ENCODE measurements at regions not wholly inside any gene's neighbourhood (a gene's known extent, or its start where the extent isn't known, plus 50 kb on each side); places are given as distances from the start of the nearest gene placed in this dataset.

DNA sequence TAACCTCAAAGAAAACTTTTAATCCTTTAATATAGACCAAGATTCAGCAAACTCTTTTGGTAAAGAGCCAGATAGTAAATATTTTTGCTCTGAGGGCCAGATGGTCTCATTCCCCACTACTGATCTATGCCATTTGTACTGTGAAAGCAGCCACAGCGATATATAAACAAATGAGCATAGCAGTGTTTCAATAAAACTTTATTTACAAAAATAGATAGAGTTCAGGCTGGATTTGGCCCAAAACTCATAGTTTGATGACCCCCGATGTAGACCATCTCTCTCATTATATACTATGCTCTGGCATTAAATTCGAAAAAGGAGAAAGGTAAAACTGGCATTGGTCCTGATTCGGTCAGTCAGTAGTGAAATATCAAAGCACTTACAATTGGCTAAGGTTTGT lies 195.8 kb upstream of the NRIP1 start:
- in situ Hi-C loops (cut with MboI; ENCODE audit: low pct_unique_long_range_greater_than_20kb in 2 of 9, low sequenced_read_pairs in 9 of 9, unreplicated experiment in 9 of 9) = no loop called here
- H3K4me1 ChIP-seq (replicated peaks in 1 of 2) = peaks cover 0 to 4% of the 10 kb centered on the region in 2 donors
- H3K4me3 ChIP-seq = no peak overlapping the region
- 50 to 100% (median 95%) methylated on average over 1 to 4 of the region's 4 CpGs for WGBS, 10 experiments
- no peak overlapping the region for H3K27ac ChIP-seq
- no peak for ATAC-seq (replicated peaks in 6 of 8)

DNA sequence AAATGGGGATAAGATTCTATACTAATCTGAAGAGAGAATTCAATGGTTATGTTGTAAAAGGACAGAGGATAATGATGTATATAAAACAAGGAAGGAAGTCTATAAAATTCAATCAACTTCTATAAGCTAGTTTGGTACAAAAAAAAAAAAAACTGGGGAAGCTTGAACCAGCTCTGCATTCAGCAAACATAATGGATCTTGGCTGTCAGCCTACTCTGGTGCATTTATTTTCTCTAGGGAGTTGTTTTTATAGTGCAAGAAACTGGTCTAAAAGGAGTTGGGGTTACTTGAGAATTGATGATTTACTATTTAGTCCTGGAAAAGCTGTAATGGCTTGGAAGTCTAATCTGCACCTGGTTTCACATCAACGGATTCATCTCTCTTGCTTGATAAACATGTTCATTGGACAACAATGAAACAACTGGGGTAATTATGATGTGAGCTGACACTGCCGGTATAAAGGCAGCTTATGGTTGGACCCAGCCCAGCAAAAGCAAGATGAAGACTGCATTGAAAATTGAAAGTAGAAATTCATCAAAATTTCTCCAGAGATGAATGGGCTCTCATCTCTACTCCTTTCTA lies 199.4 kb upstream of the NRIP1 start:
- WGBS, 10 experiments = 42 to 100% (median 73%) methylated on average over 1 to 2 of the region's 2 CpGs
- ATAC-seq (replicated peaks in 6 of 8) = peak in 3 of 8 experiments; percentile 58 to 72 (median 71)
- no peak overlapping the region for H3K4me3 ChIP-seq
- no peak overlapping the region for H3K27ac ChIP-seq
- peaks cover 0 to 4% of the 10 kb centered on the region in 2 donors for H3K4me1 ChIP-seq (replicated peaks in 1 of 2)
- in situ Hi-C loops (cut with MboI; ENCODE audit: low pct_unique_long_range_greater_than_20kb in 2 of 9, low sequenced_read_pairs in 9 of 9, unreplicated experiment in 9 of 9) = no loop called here

DNA sequence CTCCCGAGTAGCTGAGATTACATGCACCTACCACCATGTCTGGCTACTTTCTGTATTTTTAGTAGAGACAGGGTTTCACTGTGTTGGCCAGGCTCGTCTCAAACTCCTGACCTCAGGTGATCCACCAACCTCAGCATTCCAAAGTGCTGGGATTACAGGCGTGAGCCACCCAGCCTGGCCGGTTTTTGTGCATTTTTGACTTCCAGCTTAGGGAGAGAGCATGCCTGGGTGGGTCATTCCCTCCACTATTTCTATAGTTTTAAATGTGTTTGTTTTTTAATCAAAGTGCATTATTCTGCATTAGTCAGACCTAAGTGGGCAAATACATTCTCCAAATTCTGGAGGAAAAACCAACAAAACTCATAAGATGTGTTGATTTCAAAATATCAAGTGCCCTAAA lies 207.4 kb upstream of the NRIP1 start:
- WGBS, 10 experiments = 25 to 100% (median 89%) methylated on average over 1 to 4 of the region's 4 CpGs; no CpG with 5 or more reads in 1 of the 10 experiments
- in situ Hi-C loops (cut with MboI; ENCODE audit: low pct_unique_long_range_greater_than_20kb in 2 of 9, low sequenced_read_pairs in 9 of 9, unreplicated experiment in 9 of 9) = no loop called here
- H3K27ac ChIP-seq = no peak overlapping the region
- ATAC-seq (replicated peaks in 6 of 8) = no peak
- no peaks in the 10 kb centered on the region for H3K4me1 ChIP-seq (replicated peaks in 1 of 2)
- H3K4me3 ChIP-seq = no peak overlapping the region

DNA sequence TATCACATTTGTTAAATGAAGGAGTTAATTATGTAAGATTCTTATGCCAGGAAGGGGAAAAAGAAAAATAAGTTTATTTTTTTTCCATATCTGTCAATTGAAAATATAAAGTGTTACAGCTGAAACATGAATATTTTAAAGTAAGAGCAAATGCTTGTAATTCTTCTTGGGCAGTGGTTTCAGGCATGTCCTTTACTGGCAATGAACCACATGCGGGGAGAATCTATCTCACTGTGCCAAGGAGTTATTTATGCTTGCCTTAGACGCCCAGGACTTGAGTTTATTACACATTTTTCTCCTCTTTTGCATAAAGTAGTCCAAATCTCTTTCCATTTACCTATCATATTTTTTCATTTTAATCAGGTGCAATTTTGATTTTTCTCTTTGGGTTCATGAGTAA lies 207.8 kb upstream of the NRIP1 start:
- Histone ChIP-seq H3K4me1 (replicated peaks in 1 of 2) (no peaks in the 10 kb centered on the region), H3K4me3 (no peak overlapping the region), H3K27ac (no peak overlapping the region)
- ATAC-seq (replicated peaks in 6 of 8) = peak in 3 of 8 experiments; percentile 41 to 76 (median 59)
- in situ Hi-C loops (cut with MboI; ENCODE audit: low pct_unique_long_range_greater_than_20kb in 2 of 9, low sequenced_read_pairs in 9 of 9, unreplicated experiment in 9 of 9) = no loop called here
- WGBS, 10 experiments = 18 to 100% (median 60%) methylated on average over 1 to 2 of the region's 2 CpGs; no CpG with 5 or more reads in 1 of the 10 experiments

DNA sequence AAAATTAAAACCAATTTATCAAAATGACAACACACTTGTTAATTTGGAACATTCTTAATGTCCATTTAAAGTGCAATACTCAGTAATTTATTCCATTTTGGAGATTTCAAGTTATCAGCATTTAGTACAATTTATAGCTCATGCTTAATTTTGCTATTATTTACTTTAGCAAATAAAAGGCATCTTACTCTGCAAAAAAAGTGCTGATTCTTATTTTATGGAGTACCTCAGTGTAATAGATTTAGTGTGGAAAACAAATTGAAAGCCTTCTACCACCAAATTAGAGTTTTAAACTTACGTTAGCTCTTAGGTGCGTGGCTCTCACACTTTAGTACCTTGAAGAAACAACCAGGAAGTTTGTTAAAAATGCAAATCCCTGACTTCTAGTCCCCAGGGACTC lies 208.4 kb upstream of the NRIP1 start:
- 51 to 100% (median 96%) methylated on average over 1 to 2 of the region's 2 CpGs; no CpG with 5 or more reads in 4 of the 10 experiments for WGBS, 10 experiments
- in situ Hi-C loops (cut with MboI; ENCODE audit: low pct_unique_long_range_greater_than_20kb in 2 of 9, low sequenced_read_pairs in 9 of 9, unreplicated experiment in 9 of 9) = no loop called here
- H3K27ac ChIP-seq = no peak overlapping the region
- no peaks in the 10 kb centered on the region for H3K4me1 ChIP-seq (replicated peaks in 1 of 2)
- ATAC-seq (replicated peaks in 6 of 8) = no peak
- H3K4me3 ChIP-seq = no peak overlapping the region

DNA sequence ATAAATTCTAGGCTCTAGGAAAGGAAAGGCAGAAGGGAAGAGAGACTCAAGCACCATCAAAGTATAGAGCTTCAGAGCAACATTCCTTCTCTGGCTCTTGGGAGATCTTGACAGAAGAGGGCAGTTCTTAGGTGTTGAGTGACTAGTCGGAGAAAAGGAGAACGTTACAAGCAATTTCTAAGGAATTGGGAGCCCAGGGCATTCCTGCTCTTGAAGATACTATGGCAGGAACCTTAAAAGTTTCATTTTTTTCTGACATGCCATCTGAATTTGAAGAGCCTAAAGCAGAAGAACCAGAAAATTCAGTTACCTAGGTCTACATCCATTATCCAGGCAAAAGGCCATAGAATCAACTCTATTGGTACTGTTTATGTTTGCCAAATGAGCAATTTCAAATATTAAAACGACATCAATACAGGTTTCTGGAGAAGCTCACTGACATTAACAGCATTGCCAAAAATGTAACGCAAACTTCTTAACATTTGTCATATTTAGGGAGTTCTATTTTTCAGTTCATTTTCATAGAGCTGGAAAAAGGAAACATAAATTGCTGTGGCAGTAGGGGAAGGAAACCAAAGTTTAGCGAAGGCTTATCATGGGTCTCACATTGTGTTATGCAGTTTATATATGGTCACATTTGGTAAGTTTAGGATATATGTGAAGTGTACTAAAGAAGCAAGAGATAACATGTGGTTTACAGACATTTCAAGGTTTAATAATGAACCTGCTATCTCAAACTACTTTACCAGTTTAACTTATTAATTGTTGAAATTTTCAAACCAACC lies 210.1 kb upstream of the NRIP1 start:
- Histone ChIP-seq H3K27ac (no peak overlapping the region), H3K4me3 (no peak overlapping the region), H3K4me1 (replicated peaks in 1 of 2) (no peaks in the 10 kb centered on the region)
- 54 to 100% (median 92%) methylated on average over 2 to 5 of the region's 5 CpGs for WGBS, 10 experiments
- ATAC-seq (replicated peaks in 6 of 8) = no peak
- in situ Hi-C loops (cut with MboI; ENCODE audit: low pct_unique_long_range_greater_than_20kb in 2 of 9, low sequenced_read_pairs in 9 of 9, unreplicated experiment in 9 of 9) = no loop called here

DNA sequence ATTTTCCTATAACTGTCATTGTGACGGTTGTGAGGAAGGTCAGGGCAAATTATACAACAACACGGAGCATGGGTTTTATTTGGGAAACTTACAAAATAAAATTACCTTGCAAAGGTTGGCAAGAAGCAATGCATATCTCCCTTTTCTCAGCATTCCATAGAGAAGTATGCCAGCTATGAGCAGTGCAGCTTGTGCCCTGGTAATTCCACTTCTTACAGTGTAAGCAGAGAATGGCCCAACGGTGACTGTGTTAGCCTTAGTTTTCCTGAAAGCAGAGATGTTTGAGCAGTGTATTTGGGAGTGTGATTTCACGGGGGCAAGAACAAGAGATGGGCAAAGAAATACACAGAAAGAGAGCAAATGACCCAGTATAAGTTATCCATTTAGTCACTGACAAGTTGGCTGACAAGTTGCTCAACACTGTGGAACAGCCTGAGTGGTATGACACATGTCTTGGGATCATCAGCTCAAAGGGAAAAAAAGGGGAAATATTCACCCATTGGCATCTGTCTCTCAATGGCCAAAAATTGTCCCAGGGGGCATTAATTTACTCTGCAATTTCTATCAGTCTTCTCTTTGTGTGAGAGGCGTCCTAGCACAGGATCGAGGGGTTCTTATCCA lies 210.9 kb upstream of the NRIP1 start:
- peak in 1 of 8 experiments; percentile 26 for ATAC-seq (replicated peaks in 6 of 8)
- WGBS, 10 experiments = 51 to 96% (median 81%) methylated on average over 1 to 6 of the region's 6 CpGs
- in situ Hi-C loops (cut with MboI; ENCODE audit: low pct_unique_long_range_greater_than_20kb in 2 of 9, low sequenced_read_pairs in 9 of 9, unreplicated experiment in 9 of 9) = no loop called here
- Histone ChIP-seq H3K4me3 (no peak overlapping the region), H3K4me1 (replicated peaks in 1 of 2) (no peaks in the 10 kb centered on the region), H3K27ac (no peak overlapping the region)

DNA sequence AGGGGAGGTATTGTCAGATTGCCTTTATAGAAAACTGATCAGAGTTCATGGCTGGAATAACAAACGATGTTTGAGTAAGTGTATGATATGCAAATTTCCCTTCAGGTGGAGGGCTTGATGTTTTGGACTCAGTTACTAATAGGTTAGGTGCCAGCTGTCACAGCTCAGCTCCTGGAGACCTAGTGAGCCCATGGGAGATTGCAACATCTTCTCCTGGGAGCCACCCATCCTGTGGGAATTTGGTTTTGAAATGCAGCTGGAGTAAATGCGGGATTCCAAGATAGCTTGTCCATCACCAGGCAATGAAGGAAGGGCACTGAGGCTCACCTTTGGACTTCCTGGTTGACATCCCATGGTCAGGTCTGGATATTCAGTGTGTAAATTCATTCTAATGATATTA lies 211.4 kb upstream of the NRIP1 start:
- no peak for ATAC-seq (replicated peaks in 6 of 8)
- 0 to 100% (median 71%) methylated on average over 1 to 2 of the region's 2 CpGs; no CpG with 5 or more reads in 3 of the 10 experiments for WGBS, 10 experiments
- Histone ChIP-seq H3K4me3 (no peak overlapping the region), H3K27ac (no peak overlapping the region), H3K4me1 (replicated peaks in 1 of 2) (no peaks in the 10 kb centered on the region)
- in situ Hi-C loops (cut with MboI; ENCODE audit: low pct_unique_long_range_greater_than_20kb in 2 of 9, low sequenced_read_pairs in 9 of 9, unreplicated experiment in 9 of 9) = no loop called here

DNA sequence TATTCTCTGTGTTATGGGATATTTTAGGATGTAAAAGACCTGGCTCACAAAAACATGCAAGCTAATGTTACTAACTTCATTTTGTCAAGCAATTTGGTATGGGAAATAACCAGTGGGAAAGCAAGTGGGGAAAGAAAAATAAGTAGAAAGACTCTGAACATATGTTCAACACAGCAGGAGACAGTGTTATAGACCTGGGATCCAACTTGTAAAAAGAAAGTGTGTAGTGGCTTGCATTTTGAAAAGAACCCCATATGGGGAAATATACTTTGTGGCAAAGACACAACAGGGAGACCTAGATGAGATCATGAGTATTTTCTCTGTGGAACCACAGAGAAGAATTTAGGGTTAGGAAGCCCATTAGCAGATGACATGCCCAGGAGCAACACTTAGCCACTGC lies 212.7 kb upstream of the NRIP1 start:
- no peaks in the 10 kb centered on the region for H3K4me1 ChIP-seq (replicated peaks in 1 of 2)
- in situ Hi-C loops (cut with MboI; ENCODE audit: low pct_unique_long_range_greater_than_20kb in 2 of 9, low sequenced_read_pairs in 9 of 9, unreplicated experiment in 9 of 9) = no loop called here
- no peak overlapping the region for H3K27ac ChIP-seq
- H3K4me3 ChIP-seq = no peak overlapping the region
- ATAC-seq (replicated peaks in 6 of 8) = no peak

DNA sequence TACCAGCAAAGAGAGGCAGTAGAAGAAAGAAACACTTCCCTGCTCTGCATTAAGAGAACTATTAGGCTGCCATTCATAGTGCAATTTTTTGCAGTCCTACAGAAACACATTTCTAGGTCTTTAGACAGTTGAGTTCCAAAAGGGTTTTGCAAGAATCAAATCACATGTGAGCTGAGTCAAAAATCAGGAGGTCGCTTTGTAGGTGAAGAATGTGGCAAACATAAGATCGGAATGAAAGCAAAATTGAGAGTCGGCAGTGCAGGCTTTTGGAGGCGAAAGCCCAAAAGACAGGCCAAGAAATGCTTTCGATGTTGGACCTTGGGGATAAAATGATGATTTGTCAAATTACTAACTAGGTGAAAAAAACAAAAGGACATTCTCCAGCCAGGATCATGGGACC lies 213.5 kb upstream of the NRIP1 start:
- ATAC-seq (replicated peaks in 6 of 8) = no peak
- Histone ChIP-seq H3K27ac (no peak overlapping the region), H3K4me1 (replicated peaks in 1 of 2) (no peaks in the 10 kb centered on the region), H3K4me3 (no peak overlapping the region)
- in situ Hi-C loops (cut with MboI; ENCODE audit: low pct_unique_long_range_greater_than_20kb in 2 of 9, low sequenced_read_pairs in 9 of 9, unreplicated experiment in 9 of 9) = no loop called here
- 68 to 98% (median 92%) methylated on average over 1 to 5 of the region's 5 CpGs; no CpG with 5 or more reads in 3 of the 10 experiments for WGBS, 10 experiments

DNA sequence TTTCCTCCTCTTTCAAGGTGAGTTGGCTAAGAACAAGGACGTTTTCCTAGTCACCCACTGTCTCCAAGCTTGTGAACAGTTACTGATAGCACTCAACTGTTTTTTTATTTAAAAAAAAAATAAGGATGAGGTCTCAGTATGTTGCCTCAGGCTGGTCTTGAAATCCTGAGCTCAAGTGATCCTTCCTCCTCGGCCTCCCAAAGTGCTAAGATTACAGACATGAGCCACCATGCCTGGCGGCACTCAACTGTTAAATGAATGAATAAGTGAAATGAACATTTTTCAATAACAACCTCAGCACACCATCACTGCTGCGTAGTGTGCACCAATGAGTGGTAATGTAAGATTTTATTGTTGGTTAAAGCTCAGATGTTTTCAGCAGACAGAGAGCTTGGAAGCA lies 214.1 kb upstream of the NRIP1 start:
- 44 to 93% (median 67%) methylated on average over 1 to 4 of the region's 4 CpGs; no CpG with 5 or more reads in 1 of the 10 experiments for WGBS, 10 experiments
- H3K27ac ChIP-seq = no peak overlapping the region
- in situ Hi-C loops (cut with MboI; ENCODE audit: low pct_unique_long_range_greater_than_20kb in 2 of 9, low sequenced_read_pairs in 9 of 9, unreplicated experiment in 9 of 9) = no loop called here
- no peaks in the 10 kb centered on the region for H3K4me1 ChIP-seq (replicated peaks in 1 of 2)
- no peak overlapping the region for H3K4me3 ChIP-seq
- ATAC-seq (replicated peaks in 6 of 8) = no peak

DNA sequence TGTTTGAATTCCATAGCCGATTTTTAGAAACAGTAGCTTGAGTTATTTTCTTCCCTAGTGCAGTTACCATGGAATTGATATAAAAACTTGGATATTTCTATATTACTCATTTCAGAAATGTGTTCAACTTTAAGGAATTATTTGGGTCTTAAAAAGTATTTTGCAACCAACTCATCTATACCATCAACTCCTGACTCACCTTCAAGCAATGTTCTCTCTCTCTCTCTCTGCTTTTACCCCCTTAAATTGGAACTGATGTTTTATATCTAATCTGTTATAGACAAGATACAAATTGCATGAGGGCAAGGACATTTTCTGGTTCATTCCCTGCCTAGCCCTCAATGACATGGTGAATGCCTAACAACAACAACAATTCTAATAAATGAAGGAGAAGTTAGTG lies 214.7 kb upstream of the NRIP1 start:
- in situ Hi-C loops (cut with MboI; ENCODE audit: low pct_unique_long_range_greater_than_20kb in 2 of 9, low sequenced_read_pairs in 9 of 9, unreplicated experiment in 9 of 9) = no loop called here
- Histone ChIP-seq H3K27ac (no peak overlapping the region), H3K4me3 (no peak overlapping the region), H3K4me1 (replicated peaks in 1 of 2) (no peaks in the 10 kb centered on the region)
- 0 to 100% (median 86%) methylated on average over 1 of the region's 1 CpG; no CpG with 5 or more reads in 1 of the 10 experiments for WGBS, 10 experiments
- ATAC-seq (replicated peaks in 6 of 8) = no peak

DNA sequence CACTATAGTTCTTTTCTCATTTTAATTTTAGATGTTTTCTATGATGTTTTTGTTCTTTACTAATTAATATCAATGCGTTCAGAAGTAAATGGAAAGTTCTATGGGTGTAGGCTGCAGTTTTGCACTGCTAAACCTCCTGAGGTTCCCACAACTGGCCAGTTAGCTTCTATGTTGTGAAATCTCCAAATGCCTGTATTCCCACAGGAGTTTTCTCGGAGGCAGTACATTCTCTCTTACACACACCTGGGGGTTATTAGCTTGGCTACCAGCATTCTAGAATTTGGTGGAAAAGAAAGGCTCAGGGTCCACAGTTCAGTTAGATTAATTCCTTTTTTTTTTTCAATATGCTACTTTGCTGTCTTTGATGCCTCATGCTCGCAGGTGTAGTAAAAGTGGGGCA lies 216.9 kb upstream of the NRIP1 start:
- WGBS, 10 experiments = 31 to 100% (median 92%) methylated on average over 1 to 3 of the region's 3 CpGs; no CpG with 5 or more reads in 1 of the 10 experiments
- Histone ChIP-seq H3K4me3 (no peak overlapping the region), H3K27ac (no peak overlapping the region), H3K4me1 (replicated peaks in 1 of 2) (no peaks in the 10 kb centered on the region)
- in situ Hi-C loops (cut with MboI; ENCODE audit: low pct_unique_long_range_greater_than_20kb in 2 of 9, low sequenced_read_pairs in 9 of 9, unreplicated experiment in 9 of 9) = no loop called here
- no peak for ATAC-seq (replicated peaks in 6 of 8)
